K562 (cell line): ENCODE measurements at regions not wholly inside any gene's neighbourhood (a gene's known extent, or its start where the extent isn't known, plus 50 kb on each side); places are given as distances from the start of the nearest gene placed in this dataset.

Source experiments
- ATAC-seq: fragments of 200-7000 bp; cut with Tn5 transposase; 3 replicates; pipeline ENCODE4 v1.9.1; 2020; ENCODE audit warnings: moderate library complexity
- BruUV-seq: library from RNA; stranded (reverse); fragments of 400-500 nt; replicated peaks from 2 replicates; lab custom pipeline; 2021; lab: Mats Ljungman, UMichigan
- CTCF ChIA-PET: fragments of 300-600 bp; formaldehyde crosslinking; extraction: SDS; loops from one replicate; lab custom pipeline; 2021; ENCODE audit warnings: low intra/inter-chr PET ratio; lab: Yijun Ruan, JAX
- POLR2A ChIA-PET: fragments of 300-600, 350-650 bp; sonication (Branson Sonifier 250); formaldehyde crosslinking; extraction: SDS; loops from one replicate; lab custom pipeline; 2021; ENCODE audit warnings: antibody characterized with exemption, inconsistent platforms; lab: Yijun Ruan, JAX
- DNase-seq, 4 experiments: peaks; one replicate each; pipeline versions ENCODE4 v3.0.0 to v3.0.0-alpha.2; 2011 to 2018; ENCODE audit warnings: low spot score in 3 of 4, mixed read lengths in 3 of 4; ENCODE audit errors: extremely low read depth in 1 of 4
- FAIRE-seq: peaks from 2 replicates; lab custom pipeline; 2011; peaks lifted over from hg19 to GRCh38; lab: Jason Lieb, UNC
- H2AFZ ChIP-seq: 2 replicates; pipeline ENCODE4 v1.6.0; 2011; ENCODE audit warnings: low read depth, low read length, control low read depth, inconsistent platforms
- H3K27ac ChIP-seq: fragments of 200-600 bp; 3 replicates; pipeline ENCODE4 v1.8.0; 2011; ENCODE audit warnings: low read depth, mild to moderate bottlenecking, control low read depth, inconsistent platforms, low read length, moderate library complexity, mixed read lengths; ENCODE audit errors: extremely low read depth
- H3K27me3 ChIP-seq, 2 experiments: fragments of 300-600 bp in 1 of 2; 2 replicates in 1 of 2; 3 replicates in 1 of 2; pipeline versions ENCODE4 v1.6.0 to v1.8.0; 2011; ENCODE audit warnings: inconsistent platforms in 2 of 2, low read length in 2 of 2, mild to moderate bottlenecking in 1 of 2, mixed read lengths in 1 of 2, moderate library complexity in 1 of 2; ENCODE audit not compliant: control insufficient read depth in 2 of 2, insufficient read depth in 2 of 2
- H3K36me3 ChIP-seq: fragments of 300-600 bp; 3 replicates; pipeline ENCODE4 v1.8.0; 2011; ENCODE audit warnings: mild to moderate bottlenecking, low read length, inconsistent platforms; ENCODE audit not compliant: control insufficient read depth, insufficient read depth
- H3K4me1 ChIP-seq, 2 experiments: fragments of 200-600 bp in 1 of 2; replicated peaks in 1 of 2; 2 replicates in 1 of 2; 3 replicates in 1 of 2; pipeline versions ENCODE4 v1.5.1 to v1.8.0; 2011; ENCODE audit warnings: inconsistent platforms in 2 of 2, low read length in 2 of 2, mild to moderate bottlenecking in 1 of 2, mixed read lengths in 1 of 2, moderate library complexity in 1 of 2; ENCODE audit not compliant: control insufficient read depth in 2 of 2, insufficient read depth in 2 of 2
- H3K4me2 ChIP-seq: 2 replicates; pipeline ENCODE4 v1.6.1; 2011; ENCODE audit warnings: low read length, control low read depth, inconsistent platforms, mixed read lengths; ENCODE audit not compliant: insufficient read depth
- H3K4me3 ChIP-seq: fragments of 200-600 bp; sonication (generic), shearing (Covaris generic); 2 replicates; pipeline ENCODE4 v1.5.1; 2016; ENCODE audit warnings: control low read depth, inconsistent platforms
- H3K79me2 ChIP-seq: fragments of 200-600 bp; 3 replicates; pipeline ENCODE4 v1.8.0; 2011; ENCODE audit warnings: low read length, inconsistent platforms; ENCODE audit not compliant: control insufficient read depth, insufficient read depth
- H3K9ac ChIP-seq, 2 experiments: 2 replicates each; pipeline versions ENCODE4 v1.6.0 to v1.6.1; 2011; ENCODE audit warnings: low read depth in 2 of 2, low read length in 2 of 2, control low read depth in 1 of 2, inconsistent platforms in 1 of 2, mild to moderate bottlenecking in 1 of 2, mixed read lengths in 1 of 2; ENCODE audit not compliant: insufficient read depth in 1 of 2
- H3K9me1 ChIP-seq: one replicate; pipeline ENCODE4 v1.6.0; 2011; ENCODE audit warnings: inconsistent platforms, mild to moderate bottlenecking, low read length, moderate library complexity; ENCODE audit not compliant: control insufficient read depth, insufficient read depth
- H3K9me3 ChIP-seq: replicated peaks from 2 replicates; pipeline ENCODE4 v1.5.1; 2011; ENCODE audit warnings: low read depth, low read length, inconsistent platforms; ENCODE audit not compliant: control insufficient read depth, insufficient read depth
- H4K20me1 ChIP-seq: replicated peaks from 2 replicates; pipeline ENCODE4 v1.6.1; 2011; ENCODE audit warnings: low read length, inconsistent platforms, mixed read lengths; ENCODE audit not compliant: control insufficient read depth, insufficient read depth
- CHCHD3 ChIP-seq: fragments of 250-450 bp; sonication (Bioruptor Pico); IDR thresholded peaks from 2 replicates; pipeline ENCODE4 v2.1.2; 2022; ENCODE audit warnings: mild to moderate bottlenecking
- ESRRA ChIP-seq: fragments of 450-650 bp; IDR thresholded peaks from 2 replicates; pipeline ENCODE4 v1.6.1; 2014; ENCODE audit warnings: low read depth, mild to moderate bottlenecking, moderate library complexity, borderline replicate concordance
- FOXA3 ChIP-seq, 2 experiments: fragments of 450-650 bp in 1 of 2; sonication (generic) in 1 of 2; formaldehyde crosslinking; IDR thresholded peaks in 1 of 2; conservative IDR thresholded peaks in 1 of 2; 2 replicates each; pipeline versions ENCODE4 v1.4.0 to v1.8.0; 2020 to 2022; ENCODE audit warnings: mild to moderate bottlenecking in 2 of 2, missing genetic modification reagents in 1 of 2
- HDAC1 ChIP-seq, 2 experiments: fragments of 450-650 bp; IDR thresholded peaks; 2 replicates each; pipeline ENCODE4 v1.6.1; 2016 to 2017; ENCODE audit warnings: inconsistent platforms in 1 of 2, mild to moderate bottlenecking in 1 of 2, moderate library complexity in 1 of 2
- L3MBTL2 ChIP-seq: fragments of 450-650 bp; IDR thresholded peaks from 2 replicates; pipeline ENCODE4 v1.6.1; 2016; ENCODE audit warnings: mild to moderate bottlenecking, moderate library complexity
- PML ChIP-seq: IDR thresholded peaks from 2 replicates; pipeline ENCODE4 v1.6.1; 2012; ENCODE audit warnings: low read length, inconsistent platforms
- SAFB ChIP-seq: fragments of 200-400 bp; formaldehyde crosslinking; IDR thresholded peaks from 2 replicates; pipeline ENCODE4 v1.6.1; 2017; ENCODE audit warnings: low read depth, low read length, borderline replicate concordance
- SRSF7 ChIP-seq: fragments of 200-400 bp; formaldehyde crosslinking; optimal IDR thresholded peaks from 2 replicates; pipeline ENCODE3; 2017; ENCODE audit warnings: mild to moderate bottlenecking, low read depth, low read length
- STAG1 ChIP-seq: sonication (generic); formaldehyde crosslinking; IDR thresholded peaks from 2 replicates; pipeline ENCODE4 v1.5.0; 2020; ENCODE audit warnings: missing genetic modification reagents, borderline replicate concordance
- STAT5B ChIP-seq: fragments of 250-450 bp; sonication (Bioruptor Pico); IDR thresholded peaks from 2 replicates; pipeline ENCODE4 v1.8.0; 2021; ENCODE audit warnings: mild to moderate bottlenecking, inconsistent platforms
- ZBTB7A ChIP-seq: IDR thresholded peaks from 2 replicates; pipeline ENCODE4 v1.6.1; 2011; ENCODE audit warnings: low read depth, mild to moderate bottlenecking, low read length, moderate library complexity, borderline replicate concordance; ENCODE audit not compliant: control insufficient read depth
- ZNF232 ChIP-seq: sonication (generic); formaldehyde crosslinking; IDR thresholded peaks from 2 replicates; pipeline ENCODE4 v1.8.0; 2022; ENCODE audit warnings: mild to moderate bottlenecking, missing genetic modification reagents
- ZNF318 ChIP-seq, 2 experiments: fragments of 450-650 bp; IDR thresholded peaks; 2 replicates each; pipeline ENCODE4 v1.6.1; 2016; ENCODE audit warnings: mild to moderate bottlenecking in 2 of 2, borderline replicate concordance in 1 of 2, low read depth in 1 of 2, moderate library complexity in 1 of 2
- ZNF507 ChIP-seq: conservative IDR thresholded peaks from 2 replicates; pipeline ENCODE4 v1.6.1; 2017; ENCODE audit warnings: missing genetic modification characterization, missing compliant biosample characterization
- WGBS: fragments of 100-300 bp; shearing (Covaris generic); methylation state at CpG from one replicate; pipeline ENCODE4 v1.1.6; 2016; ENCODE audit warnings: low coverage, mixed read lengths; ENCODE audit not compliant: insufficient coverage; ENCODE audit errors: missing lambda C conversion rate; 5-methylcytosine and 5-hydroxymethylcytosine counted together
- in situ Hi-C: fragments of 300-500 bp; cut with MboI; formaldehyde crosslinking; loops from 4 replicates; pipeline ENCODE4 v1.15.0; 2018; ENCODE audit warnings: inconsistent platforms, mixed read lengths
- intact Hi-C: fragments of 100-400 bp; cut with micrococcal nuclease; formaldehyde crosslinking; loops from 2 replicates; pipeline ENCODE4 v1.14.2; 2022

GRCh38 chr2:160555420-160556071 is 61.9 kb upstream of the RBMS1 start:
- no peaks in the 10 kb centered on the region for H3K9me1 ChIP-seq
- no peaks in the 10 kb centered on the region for H4K20me1 ChIP-seq
- no peaks in the 10 kb centered on the region for H3K36me3 ChIP-seq
- TF ChIP-seq ESRRA, result no peak
- TF ChIP-seq SRSF7, result no peak
- TF ChIP-seq PML, result no peak
- no peak for TF ChIP-seq L3MBTL2
- TF ChIP-seq SAFB, result no peak
- no peak for TF ChIP-seq FOXA3 (CRISPR knock-in tag; conservative IDR thresholded peaks at IDR 0.05 in 1 of 2, IDR thresholded peaks at IDR 0.05 in 1 of 2)
- no peak for TF ChIP-seq ZNF507 (tag)
- no peak for TF ChIP-seq STAT5B (CRISPR knock-in tag)
- no peak for TF ChIP-seq ZBTB7A
- TF ChIP-seq STAG1 (CRISPR knock-in tag), result no peak
- no peak for TF ChIP-seq ZNF318 (IDR thresholded peaks at IDR 0.05; ENCODE audit: borderline replicate concordance in 1 of 2, low read depth in 1 of 2)
- TF ChIP-seq CHCHD3 (CRISPR knock-in tag), result no peak
- no peak for TF ChIP-seq HDAC1 (IDR thresholded peaks at IDR 0.05)
- no peak for TF ChIP-seq ZNF232 (CRISPR knock-in tag)
- 2% methylated on average over 6 of the region's 6 CpGs for WGBS
- intact Hi-C loops, result no loop called here
- no peak overlapping the region for H3K4me2 ChIP-seq
- no TSS peak for BruUV-seq
- no peaks in the 10 kb centered on the region for H3K27me3 ChIP-seq
- H3K79me2 ChIP-seq, result no peaks in the 10 kb centered on the region
- H2AFZ ChIP-seq, result no peak overlapping the region
- H3K9ac ChIP-seq, result no peak overlapping the region
- H3K4me1 ChIP-seq, result no peaks in the 10 kb centered on the region
- ChIA-PET POLR2A (no interaction called here), CTCF (no interaction called here)
- ATAC-seq (no peak), DNase-seq (no peak), FAIRE-seq (no peak)
- no peak overlapping the region for H3K27ac ChIP-seq
- H3K4me3 ChIP-seq, result no peak overlapping the region
- no peaks in the 10 kb centered on the region for H3K9me3 ChIP-seq
- in situ Hi-C loops, result no loop called here
